ENCODE measurements at regions not wholly inside any gene's neighbourhood (a gene's known extent, or its start where the extent isn't known, plus 50 kb on each side); places are given as distances from the start of the nearest gene placed in this dataset.

DNA sequence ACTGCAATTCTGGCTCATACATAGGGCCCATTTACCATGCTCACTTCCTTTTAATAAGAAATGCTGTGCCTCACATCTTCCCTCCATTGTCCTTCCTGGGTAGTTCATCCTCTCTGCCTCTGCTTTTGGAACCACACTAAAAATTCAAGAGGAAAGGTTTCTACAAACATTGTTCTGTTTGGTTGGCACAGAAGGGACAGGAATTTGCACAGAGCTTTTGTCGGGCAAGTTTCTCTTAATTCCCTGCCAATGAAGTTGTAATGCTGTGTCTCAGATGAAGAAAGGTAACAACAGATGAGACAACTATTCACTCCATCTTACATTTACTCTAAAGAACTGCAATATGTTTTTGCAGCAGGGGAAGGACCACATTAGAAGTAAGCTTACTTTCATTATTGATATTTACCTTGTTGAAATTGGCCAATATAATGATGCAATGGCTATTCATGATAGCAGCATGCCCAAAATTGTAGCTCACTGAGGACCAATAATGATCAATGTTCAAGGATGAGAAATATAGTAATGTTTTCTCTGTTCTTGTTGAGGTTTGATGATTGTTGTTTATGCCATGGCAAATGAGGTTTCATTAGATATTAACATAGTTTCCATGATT, 82.5 kb upstream of the HMHB1 start:
- no peak for DNase-seq

DNA sequence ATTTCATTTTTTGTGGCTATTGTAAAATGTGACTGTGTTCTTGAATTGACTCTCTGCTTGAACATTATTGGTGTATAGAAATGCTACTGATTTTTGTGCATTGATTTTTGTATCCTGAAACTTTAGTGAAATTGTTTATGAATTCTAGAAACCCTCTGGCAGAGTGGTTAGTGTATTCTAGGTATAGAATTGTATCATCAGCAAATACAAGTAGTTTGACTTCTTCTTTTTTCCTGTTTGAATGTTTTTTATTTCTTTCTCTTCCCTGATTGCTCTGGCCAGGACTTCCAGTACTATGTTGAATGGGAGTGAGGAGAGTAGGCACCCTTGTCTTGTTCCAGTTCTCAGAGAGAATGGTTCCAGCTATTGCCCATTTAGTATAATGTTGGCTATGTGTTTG, 88.8 kb upstream of the HMHB1 start:
- DNase-seq: no peak

DNA sequence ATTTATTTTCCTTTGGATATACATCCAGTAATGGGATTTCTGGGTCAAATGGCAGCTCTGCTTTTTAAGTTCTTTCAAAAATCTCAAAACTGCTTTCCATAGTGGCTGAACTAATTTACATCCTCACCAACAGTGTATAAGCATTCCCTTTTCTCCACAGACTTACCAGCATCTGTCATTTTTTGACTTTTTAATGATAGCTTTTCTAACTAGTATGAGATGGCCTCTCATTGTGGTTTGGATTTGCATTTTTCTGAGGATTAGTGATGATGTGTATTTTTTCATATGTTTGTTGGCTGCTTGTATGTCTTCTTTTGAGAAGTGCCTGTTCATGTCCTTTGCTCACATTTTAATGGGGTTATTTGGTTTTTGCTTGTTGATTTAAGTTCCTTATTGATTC, 90.0 kb upstream of the HMHB1 start:
- peak; percentile 76 for DNase-seq

DNA sequence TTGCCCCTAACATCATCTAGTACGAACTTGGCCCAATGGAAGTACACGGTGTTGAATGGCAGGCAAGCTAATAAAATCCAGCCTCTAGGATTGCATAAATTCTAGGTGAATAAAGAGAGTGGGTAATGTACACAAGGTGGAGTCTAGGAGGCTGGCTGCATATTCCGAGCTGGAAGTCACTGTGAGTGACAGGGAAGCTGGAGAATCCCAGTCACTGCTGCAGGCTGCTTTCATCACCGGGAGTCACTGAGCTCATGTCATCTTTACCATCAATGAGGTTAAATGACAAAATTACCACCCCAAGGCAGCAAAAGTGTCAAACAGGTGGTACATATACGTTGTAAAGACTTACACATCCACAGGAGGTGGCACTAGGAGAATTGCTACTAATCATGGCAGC, 91.3 kb upstream of the HMHB1 start:
- DNase-seq: no peak

DNA sequence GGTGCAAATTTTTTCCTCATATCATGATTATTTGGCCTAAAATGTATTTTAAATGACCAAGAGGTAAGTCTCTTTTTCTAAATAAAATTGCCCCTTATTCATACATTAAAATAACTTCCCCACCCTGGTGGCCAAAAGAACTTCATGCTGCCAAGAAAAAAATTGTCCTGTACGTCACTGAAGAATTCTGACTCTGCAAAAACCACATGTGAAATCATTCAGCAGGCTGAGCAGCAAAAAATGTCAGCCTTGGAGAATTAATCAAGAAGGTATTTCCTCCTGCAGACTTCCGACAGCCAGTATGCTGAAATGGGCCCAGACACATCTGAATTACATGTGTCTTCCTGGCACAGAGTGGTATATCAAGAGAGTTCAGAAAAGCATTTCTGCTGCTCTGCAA, 94.6 kb upstream of the HMHB1 start:
- no peak for DNase-seq

DNA sequence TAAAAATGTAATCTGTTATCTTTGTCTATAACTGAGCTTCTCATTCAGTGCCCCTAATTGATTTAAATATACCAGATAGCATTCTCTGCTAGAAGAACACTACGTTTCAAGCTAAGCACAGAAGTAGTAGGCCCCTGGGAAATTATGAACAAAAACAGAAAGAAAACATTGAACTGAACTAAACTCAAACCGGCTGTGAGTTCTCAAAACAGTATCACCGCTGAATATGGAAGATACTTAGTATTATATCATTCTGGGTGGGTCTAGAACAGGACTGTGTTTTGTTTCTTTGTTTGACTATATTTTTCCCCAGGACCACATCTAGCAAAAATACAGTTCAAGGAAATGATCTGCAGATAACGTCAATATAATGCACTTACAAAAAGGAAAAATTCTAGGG, 95.1 kb upstream of the HMHB1 start:
- DNase-seq: no peak

DNA sequence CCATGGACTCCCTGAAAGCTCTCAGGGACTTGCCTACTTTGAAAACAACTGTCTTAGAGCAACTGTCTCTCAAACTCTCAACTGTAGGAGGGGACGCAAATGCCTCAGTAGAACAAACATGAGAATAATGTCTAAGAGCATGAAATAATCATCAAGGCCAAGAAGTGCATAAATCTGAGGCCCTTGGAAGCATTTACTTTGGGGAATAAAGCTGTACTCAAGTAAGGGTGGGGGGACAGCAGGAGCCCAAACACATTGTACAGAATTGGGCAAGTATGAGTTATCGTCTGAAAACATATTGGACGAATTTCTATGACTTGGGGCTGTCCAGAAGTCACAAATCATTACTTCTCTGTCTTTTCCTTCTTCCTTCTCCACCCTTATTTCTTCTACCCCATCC, 96.3 kb upstream of the HMHB1 start:
- DNase-seq: no peak

DNA sequence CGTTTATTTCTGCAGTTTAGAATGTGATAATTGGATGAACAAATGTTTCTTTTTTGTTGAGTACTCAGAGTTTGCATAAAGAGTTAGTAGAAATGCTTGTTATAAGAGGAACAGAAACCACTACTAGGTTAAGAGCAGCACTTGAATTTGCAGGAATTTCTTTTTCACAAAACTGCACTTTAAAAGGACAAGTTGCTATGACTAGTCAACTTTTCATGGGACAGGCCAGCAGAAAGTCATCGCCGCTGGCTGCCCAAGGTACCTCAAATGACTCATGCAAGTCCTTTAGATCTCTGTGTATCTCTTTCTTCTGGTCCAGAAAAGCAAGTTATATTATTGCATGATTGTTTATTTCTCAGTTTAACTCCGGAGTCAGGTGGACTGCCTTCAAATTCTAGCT, 97.3 kb upstream of the HMHB1 start:
- no peak for DNase-seq

DNA sequence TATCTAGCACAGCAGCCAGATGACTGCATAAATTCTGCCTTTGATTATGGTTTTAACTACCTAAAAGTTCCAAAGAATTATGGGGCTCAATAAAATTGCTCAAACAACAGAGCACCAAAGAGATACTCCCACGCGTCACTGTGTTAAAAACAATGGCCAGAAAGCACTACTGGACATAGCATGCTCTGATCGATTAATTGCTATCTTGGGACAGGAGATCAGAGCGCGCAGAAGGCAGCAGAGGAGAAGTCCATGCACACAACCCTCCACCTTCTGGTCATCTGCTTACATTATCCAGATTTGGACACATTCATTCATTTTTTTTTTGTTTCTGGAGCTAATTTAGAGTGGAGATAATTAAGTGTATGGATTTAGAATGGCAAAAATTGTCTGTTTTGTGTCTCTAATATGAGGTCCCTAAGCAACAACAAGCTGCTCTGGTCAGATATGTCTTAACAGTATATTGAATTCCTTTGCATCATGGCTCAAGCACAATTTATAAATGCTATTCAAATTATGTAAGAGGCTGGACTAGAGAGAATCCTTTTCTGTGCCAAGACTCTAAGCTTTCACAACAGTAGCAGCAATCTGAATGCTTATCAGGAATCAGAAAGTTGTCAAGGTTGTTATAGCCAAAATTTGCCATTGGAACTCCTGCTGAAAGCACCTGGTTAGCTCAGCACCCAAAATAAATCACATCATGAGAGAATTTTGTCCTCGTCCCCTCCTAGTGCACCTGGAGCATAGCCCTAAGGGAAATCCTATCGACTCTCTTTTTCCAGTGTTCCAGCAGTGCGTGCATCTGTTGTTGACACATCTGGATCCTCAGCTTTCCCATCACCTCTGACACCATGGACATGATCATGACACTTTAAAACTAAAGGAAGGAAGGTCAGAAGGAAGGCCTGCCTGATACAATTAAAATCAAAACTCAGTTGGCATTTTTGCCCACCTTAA, 98.6 kb upstream of the HMHB1 start:
- no peak for DNase-seq

DNA sequence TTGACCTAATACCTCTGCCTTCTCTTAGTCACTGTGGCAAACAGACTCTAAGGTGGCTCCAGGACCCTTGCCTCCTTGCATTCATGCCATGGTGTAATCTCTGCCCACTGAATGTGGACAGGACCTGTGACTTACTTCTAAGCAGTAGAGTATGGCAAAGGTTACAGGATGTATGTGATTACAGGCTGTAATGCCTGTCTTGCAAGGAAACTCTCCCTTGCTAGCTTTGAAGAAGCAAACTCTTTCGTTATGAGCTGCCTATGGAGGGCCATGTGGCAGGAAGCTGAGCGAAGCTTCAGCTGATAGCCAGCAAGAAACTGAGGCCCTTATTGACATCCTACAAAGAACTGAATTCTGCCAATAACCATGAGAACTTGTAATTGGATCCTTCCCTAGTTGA, 103.3 kb upstream of the HMHB1 start:
- DNase-seq: no peak

DNA sequence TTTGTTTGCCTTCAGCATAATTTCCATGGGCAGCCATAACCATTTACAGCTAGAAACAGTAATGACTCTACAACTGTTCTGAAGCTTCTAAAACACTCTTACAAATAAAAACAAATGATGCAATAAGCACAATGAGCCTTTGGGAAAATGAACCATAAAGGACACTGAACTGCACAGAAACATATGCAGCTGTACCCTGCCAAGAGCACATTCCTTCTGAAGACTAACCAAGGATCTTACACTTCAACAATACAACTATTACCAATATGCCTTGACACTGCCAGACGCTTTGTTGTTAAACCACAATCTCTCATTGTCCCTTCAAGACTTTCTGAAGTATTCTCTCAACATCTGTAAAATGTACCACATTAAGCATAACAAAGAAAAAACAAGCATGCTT, 104.2 kb upstream of the HMHB1 start:
- DNase-seq: no peak

DNA sequence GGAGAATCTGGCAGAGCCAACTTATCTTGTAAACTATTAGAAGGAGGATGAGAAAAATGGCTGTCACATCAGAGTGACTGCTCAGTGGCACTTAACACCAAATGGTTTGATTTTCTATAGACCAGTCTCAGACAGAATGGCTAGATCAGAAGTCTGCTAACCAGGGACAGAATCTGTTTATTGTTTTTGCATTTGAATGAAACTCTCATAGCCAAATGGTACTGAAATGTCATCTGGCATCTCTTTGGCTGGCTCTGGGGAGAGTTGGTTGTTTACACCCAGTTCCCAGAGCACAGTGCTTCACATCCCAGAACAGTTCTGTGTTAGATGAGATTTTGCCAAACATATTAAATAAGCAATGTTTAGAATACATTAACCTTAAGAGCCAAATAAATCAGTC, 106.6 kb upstream of the HMHB1 start:
- DNase-seq: no peak

DNA sequence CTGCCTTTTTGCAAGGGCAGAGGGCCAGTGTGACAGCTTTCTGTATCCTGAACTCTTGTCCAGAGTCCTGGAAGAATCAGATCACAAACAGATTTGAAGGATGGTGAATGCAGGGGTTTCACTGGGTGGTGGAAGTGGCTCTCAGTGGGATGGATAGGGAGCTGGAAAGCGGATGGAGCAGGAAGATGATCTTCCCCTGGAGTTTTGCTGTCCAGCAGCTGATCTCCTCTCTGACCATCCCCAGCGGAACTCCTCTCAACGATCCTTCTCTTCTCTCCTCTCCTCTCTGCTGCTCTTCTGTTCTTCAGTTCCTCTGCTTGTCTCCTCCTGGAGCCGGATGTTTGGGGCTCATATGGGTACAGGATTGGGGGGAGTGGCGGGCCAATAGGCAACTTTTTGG, 108.3 kb upstream of the HMHB1 start:
- DNase-seq: no peak

DNA sequence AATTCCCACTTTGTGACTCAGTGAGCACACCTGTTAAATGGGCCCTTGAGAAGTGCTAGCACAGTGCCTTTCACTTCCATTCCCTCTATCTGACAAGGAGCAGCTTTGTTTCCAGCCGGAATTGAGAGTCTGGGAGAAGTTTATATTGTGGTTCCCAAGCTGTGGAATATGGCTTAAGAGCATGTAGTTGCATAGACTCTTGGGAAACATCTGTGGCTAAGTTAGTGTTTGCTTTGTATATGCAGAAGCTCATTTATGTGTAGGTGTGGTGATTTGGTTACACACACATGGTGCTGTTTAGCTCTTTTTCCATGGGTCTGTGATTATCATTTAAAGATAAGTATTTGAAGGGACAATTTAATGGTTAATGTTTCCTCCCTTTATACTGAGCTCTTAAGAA, 110.5 kb upstream of the HMHB1 start:
- no peak for DNase-seq

DNA sequence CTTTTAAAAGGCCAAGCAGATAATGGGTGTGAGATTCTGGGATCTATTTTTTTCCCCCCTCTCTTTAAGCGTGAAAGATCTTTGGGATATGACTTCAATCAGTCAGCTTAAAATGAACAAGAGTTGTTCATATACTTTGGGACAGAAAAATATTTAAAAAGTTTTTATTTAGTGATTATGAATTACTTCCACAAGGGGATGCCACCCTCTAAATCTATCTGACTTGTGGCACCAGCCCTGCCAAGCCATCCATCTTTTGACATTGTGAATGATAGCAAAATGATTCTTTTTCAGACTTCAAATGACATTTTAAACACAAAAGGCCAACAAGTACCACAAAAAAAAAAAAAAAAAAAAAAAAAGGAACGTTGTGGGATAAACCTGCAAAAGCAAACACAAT, 111.0 kb upstream of the HMHB1 start:
- DNase-seq: no peak

DNA sequence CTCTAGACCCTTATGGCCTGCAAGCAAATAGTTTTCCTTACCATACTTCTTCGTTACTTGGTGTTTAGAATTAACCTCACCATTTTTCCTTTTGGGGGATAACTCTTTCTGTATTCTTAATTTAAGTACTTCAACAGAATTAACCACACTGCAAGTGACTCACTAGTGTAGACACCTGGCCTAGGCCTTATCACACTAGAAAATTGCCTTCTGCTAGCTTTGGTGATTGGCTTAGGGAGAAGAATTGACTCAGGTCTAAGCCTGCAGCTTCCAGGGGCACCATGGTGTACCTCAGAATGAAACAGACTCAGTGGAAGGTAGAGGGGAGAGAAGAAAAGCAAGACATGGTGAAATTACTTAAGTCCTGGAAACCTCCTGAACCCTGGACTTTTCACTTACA, 112.8 kb upstream of the HMHB1 start:
- no peak for DNase-seq

DNA sequence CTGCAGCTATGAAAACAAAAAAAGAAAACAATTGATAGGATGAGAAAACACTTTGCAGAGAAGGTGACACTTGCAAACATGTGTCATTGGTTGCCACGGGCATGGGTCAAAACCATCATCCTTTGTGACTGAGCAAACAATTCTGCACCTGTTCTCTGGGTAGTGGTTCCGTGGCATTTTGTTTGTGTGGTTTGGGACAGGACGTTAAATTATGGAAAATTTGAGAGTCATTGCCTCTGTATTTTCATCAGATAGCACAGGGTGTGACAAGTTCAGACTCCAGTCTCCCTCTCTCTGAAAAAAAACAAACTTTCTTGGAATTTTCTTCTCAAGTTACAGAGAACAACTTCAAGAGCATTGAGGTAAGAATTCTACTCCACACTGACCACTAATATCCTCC, 113.4 kb upstream of the HMHB1 start:
- DNase-seq: no peak

DNA sequence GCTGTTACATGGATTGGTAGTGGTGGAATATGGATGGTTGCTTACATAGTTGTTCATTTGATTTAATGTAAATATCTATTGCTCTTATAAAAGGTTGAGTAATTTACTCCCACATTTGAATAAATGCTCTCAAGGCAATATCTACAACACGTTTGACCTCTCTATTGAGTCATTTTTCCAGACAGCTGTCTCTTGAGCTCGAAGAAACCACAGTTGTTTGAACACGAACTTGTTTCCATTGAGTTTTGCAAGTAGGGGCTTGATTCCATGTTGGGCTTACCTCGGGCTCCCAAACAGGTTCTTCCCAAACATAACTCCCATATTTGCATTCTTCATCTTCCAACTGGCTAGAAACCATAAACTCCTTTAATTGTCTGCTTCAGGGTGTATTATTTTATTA, 115.0 kb upstream of the HMHB1 start:
- no peak for DNase-seq

DNA sequence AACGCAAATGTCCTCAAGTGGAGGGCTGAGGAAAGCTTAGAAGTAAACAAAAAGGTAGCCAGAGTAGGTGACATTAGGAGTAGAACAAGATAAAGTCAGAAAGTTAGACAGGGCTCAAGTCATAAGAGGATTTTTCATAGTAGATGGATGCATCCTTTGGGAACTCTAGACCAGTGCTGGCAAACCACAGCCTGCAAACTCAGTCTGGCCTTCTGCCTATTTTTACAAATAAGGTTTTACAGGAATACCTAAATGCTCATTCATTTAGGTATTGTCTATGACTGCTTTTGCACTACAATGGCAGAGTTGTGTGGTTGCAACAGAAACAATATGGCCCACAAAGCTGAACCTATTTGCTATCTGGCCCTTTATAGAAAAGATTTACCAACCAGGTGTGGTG, 116.0 kb upstream of the HMHB1 start:
- no peak for DNase-seq

DNA sequence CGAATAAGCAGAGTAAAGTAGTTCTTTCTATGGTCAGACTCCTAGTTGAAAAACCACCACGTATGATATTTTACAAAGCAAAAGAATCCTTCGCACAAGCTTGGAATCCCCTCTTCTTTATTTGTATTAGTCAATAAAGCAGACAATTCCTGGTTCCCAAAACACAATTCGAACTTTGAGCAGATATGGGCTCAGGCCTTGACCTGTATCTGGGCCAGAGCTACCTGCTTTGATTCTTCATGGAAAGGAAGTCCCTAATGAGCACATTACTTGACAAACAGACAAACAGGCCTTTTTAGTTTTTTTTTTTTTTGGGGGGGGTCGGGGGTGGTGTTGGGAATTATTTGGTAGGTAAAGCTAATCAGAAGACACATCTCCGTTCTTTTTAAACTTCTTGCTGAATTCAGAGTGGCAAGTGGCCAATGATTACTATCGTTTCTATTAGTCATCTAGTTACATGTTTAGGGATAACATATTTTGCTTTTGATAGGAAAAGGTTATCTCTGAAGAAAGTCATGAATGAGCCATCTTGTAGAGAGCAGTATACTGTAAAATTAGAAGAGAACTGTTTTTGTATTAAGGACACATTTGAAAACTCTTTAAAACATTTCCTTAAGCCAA, 116.6 kb upstream of the HMHB1 start:
- no peak for DNase-seq

DNA sequence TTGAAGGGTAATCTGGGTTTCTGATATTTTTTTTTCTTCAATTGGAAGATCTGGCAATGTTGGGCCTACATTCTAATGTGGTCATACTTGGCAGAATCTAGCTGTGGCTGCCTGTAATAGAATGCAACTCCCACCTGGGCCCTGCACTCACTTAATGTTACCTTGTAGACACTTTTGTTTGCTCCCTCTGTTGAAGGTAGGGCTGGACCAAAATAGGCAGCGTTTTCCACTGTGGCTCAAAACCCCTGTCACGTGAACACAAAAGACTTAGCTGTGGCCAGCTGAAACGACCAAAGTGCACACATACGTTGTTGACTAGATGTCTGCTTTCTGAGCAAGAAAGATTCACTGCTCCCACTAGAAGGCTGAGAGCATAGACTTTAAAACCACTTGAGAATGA, 117.6 kb upstream of the HMHB1 start:
- no peak for DNase-seq

DNA sequence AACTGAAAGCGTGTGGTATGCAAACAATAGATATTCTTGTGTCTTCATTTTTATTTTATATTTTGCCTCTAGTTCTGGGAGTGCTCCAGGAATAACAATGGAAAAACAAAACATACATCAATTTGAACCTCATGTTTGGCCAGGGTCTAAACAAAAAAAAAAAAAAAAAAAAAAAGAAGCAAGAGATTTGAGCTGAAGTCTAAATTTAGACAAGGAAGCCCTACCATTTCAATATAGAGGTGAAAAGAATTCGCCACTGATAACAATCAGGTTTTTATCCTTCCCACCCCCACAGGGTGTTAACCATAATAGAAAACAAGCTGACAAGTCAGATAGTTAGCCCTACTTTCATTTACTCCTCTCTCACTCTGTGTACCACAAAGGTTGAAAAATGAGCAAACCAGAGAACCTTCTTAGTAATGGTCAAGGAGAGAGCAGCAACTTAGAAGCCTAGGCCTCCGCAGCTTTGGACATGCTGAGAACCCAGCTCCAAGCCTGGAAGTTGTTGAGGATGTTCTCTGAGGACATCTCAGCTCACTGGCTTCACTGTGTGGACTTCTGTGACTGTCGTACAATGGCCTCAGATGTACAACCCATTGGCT, 118.2 kb upstream of the HMHB1 start:
- no peak for DNase-seq

DNA sequence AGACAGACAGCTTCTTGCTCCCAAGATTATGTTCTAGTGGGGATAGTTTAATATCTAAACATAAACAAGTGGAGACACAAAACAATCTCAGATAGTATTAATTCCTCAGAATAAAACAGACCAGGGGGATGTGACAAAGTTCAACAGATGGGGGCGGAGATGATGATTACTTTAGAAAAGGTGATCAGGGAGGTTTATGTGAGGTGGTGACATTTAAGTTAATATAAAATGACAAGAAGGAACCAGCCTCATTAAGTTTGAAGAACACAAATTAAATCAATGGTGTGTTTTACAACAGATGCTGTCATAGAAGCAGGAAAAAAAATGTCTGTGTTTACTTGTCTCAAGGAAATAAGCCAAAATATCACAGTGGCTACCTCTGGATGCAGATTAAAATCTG, 119.6 kb upstream of the HMHB1 start:
- DNase-seq: no peak

DNA sequence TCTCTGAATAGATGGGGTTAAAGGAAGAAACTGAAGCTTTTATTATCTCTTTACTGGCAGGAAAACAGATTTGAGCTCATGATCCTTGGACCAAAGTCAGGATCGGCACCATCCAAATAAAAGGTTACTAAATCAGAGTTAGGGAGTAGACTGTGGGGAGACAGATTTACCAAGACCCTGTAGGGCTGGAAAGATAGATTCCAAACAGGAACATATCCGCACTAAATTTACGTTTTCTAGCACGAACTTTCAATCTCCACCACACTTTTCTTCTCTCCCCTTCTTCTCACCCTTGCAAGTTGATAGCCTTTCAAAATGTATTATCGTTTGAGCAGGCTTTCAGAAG, 120.0 kb upstream of the HMHB1 start:
- no peak for DNase-seq
